ENCODE measurements at regions not wholly inside any gene's neighbourhood (a gene's known extent, or its start where the extent isn't known, plus 50 kb on each side); places are given as distances from the start of the nearest gene placed in this dataset.

DNA sequence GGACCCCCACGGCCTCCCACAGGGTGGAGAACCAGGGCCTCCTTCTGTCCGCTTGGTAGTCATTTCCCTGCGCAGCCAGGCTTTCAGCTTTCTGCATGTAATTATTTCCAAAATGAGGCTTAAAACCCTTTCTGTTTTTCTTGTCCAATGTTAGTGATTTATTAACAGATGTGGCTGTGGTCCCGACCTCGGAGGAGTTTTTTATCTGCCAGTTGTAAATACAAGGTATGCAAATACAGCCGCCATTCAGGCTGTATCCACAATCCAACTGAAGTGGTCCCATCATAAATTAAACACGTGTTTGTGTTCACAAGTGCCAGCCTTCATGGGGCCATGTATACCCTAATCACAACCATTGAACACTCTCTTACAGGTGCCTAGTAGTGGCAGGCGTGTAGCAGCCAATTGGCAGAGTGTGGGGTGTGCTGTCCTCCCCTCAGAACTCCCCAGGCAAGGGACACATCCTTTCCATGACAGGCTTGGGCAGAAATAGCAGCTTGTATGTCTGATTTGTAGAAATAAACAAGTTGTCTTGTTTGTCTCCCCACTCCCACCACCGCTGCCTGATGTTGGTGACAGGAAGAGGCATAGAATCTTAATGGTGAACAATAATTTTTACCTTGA, 251.3 kb upstream of the MKI67 start:
- no peak for DNase-seq (ENCODE audit: low read depth)
- no peak overlapping the region for H3K4me3 ChIP-seq (ENCODE audit: low read depth, low read length)
- TF ChIP-seq, protein P1, sequence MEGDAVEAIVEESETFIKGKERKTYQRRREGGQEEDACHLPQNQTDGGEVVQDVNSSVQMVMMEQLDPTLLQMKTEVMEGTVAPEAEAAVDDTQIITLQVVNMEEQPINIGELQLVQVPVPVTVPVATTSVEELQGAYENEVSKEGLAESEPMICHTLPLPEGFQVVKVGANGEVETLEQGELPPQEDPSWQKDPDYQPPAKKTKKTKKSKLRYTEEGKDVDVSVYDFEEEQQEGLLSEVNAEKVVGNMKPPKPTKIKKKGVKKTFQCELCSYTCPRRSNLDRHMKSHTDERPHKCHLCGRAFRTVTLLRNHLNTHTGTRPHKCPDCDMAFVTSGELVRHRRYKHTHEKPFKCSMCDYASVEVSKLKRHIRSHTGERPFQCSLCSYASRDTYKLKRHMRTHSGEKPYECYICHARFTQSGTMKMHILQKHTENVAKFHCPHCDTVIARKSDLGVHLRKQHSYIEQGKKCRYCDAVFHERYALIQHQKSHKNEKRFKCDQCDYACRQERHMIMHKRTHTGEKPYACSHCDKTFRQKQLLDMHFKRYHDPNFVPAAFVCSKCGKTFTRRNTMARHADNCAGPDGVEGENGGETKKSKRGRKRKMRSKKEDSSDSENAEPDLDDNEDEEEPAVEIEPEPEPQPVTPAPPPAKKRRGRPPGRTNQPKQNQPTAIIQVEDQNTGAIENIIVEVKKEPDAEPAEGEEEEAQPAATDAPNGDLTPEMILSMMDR (IDR thresholded peaks at IDR 0.05; ENCODE audit: insufficient read depth, low read length) = no peak

DNA sequence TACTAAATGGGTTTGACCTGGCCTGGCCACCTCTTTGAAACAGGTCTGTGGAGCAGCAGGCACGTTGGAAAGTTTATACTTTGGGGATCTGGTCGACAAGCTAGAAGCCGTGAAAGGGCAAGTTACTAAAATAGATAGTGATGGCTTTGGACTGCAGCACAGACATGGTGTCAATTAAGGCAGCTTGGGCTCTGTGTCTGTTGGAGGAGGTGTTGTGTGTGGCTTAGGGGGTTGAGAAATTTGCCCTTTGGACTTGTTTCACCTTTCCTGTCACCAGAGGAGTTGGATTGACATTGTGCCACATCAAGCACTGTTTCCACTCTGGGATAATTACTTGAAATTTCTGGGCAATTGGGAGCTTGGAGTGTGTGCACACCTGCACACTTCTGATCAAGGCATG, 251.8 kb upstream of the MKI67 start:
- no peak for DNase-seq (ENCODE audit: low read depth)
- H3K4me3 ChIP-seq (ENCODE audit: low read depth, low read length) = no peak overlapping the region
- TF ChIP-seq, protein P1 (IDR thresholded peaks at IDR 0.05; ENCODE audit: insufficient read depth, low read length) = no peak

DNA sequence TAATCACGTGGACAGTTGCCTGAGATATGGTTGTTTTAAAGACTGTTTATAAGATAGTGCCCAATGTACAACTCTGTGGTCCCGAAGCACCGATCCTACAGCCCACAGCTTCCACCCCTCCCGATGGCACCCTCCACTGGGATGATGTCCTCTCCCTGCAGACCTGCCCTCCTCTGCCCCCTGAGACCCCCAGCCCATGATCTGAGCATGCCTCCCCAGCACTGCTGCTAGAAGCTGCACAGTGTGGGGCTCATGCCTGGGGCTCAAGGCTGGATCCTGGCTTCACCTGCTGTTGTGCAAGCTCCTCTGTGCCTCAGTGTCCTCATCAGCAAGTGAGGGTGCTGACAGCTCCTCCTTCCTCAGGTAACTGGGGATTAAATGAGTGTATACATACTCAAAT, 254.7 kb upstream of the MKI67 start:
- TF ChIP-seq, protein P1 (IDR thresholded peaks at IDR 0.05; ENCODE audit: insufficient read depth, low read length) = no peak

DNA sequence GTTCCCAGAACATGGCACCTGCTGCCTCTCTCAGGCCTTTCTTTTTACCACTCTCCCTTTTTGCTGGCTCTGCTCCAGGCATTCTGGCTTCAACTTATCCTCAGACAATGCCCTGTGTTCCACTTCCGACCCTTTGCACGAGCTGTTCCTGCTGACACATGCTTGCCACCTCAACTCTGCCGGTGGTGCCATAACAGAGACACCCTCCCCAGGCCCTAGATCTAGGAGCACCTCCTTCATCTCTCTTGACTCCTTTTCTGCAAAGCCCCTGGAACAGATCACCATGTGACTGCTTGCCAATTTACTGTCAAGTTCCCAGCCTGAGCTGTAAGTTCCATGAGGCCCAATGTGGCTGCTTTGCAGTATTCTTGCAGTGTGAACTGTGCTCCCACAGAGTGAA, 256.0 kb upstream of the MKI67 start:
- no peak for DNase-seq (ENCODE audit: low read depth)
- TF ChIP-seq, protein P1 (IDR thresholded peaks at IDR 0.05; ENCODE audit: insufficient read depth, low read length) = no peak
- H3K4me3 ChIP-seq (ENCODE audit: low read depth, low read length) = no peak overlapping the region

More for the DNA sequence above, 254.7 kb upstream of the MKI67 start:
- H3K4me3 ChIP-seq (ENCODE audit: low read depth, low read length) = no peak overlapping the region
- DNase-seq (ENCODE audit: low read depth) = no peak

DNA sequence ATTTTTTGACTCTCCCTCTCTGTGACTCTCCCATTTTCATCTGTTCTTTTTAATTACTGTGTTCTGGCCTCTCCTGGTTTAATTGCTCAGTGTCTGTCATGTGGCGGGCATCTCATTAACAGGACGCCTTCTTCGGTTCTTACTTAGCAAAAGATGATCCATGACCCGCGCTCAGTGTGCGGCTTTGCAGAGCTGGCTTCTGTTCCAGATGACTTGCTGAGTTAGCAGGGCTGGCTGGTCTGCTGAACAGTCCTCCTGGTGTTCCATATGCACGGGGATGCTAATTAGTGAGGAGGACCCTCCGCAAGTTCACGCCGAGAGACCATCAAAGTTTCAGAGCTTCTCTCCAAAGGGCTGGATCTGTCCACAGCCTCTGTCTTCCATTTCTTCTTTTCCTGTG, 258.6 kb upstream of the MKI67 start:
- H3K4me3 ChIP-seq (ENCODE audit: low read depth, low read length) = no peak overlapping the region
- TF ChIP-seq, protein P1 (IDR thresholded peaks at IDR 0.05; ENCODE audit: insufficient read depth, low read length) = no peak
- no peak for DNase-seq (ENCODE audit: low read depth)

DNA sequence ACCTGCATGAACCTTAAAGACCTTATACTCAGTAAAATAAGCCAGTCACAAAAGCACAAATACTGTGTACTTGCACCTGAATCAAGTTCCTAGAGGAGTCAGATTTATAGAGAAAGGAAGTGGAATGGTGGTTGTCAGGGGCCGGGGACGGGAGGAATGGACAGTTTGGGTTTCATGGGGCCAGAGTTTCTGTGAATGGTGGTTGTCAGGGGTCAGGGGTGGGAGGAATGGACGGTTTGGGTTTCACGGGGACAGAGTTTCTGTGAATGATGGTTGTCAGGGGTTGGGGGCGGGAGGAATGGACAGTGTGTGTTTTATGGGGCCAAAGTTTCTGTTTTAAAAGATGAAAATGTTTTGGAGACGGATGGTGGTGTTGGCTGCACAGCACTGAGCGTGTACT, 260.0 kb upstream of the MKI67 start:
- no peak for DNase-seq (ENCODE audit: low read depth)
- TF ChIP-seq, protein P1 (IDR thresholded peaks at IDR 0.05; ENCODE audit: insufficient read depth, low read length) = no peak
- no peak overlapping the region for H3K4me3 ChIP-seq (ENCODE audit: low read depth, low read length)

Data from fibroblast of the aortic adventitia (primary cell).